HG03159 (cell line): ENCODE measurements at regions not wholly inside any gene's neighbourhood (a gene's known extent, or its start where the extent isn't known, plus 50 kb on each side); places are given as distances from the start of the nearest gene placed in this dataset.

Source experiments
- ATAC-seq: cut with Tn5 transposase; IDR thresholded peaks from one replicate; pipeline ENCODE4 v1.9.1; 2021; ENCODE audit warnings: mild to moderate bottlenecking, moderate library complexity; ENCODE audit not compliant: unreplicated experiment

GRCh38 chr1:39134768-39135333 lies 69.6 kb upstream of the MACF1 start:
- ATAC-seq: no peak

- ATAC-seq: no peak
Observed at GRCh38 chr1:39136638-39137037, 67.9 kb upstream of the MACF1 start.

GRCh38 chr1:39139723-39140360 lies 64.7 kb upstream of the MACF1 start:
- no peak for ATAC-seq

GRCh38 chr1:39141925-39142324 lies 62.6 kb upstream of the MACF1 start:
- no peak for ATAC-seq

GRCh38 chr1:39142401-39143060 lies 62.0 kb upstream of the MACF1 start:
- ATAC-seq: no peak

GRCh38 chr1:39144924-39145323 lies 59.6 kb upstream of the MACF1 start:
- no peak for ATAC-seq

- ATAC-seq: no peak
Observed at GRCh38 chr1:39145331-39145965, 59.0 kb upstream of the MACF1 start.

GRCh38 chr1:39146681-39147080 lies 57.8 kb upstream of the MACF1 start:
- no peak for ATAC-seq

GRCh38 chr1:39147099-39148025 lies 57.1 kb upstream of the MACF1 start:
- ATAC-seq: no peak

- ATAC-seq: no peak
Observed at GRCh38 chr1:39148942-39149341, 55.6 kb upstream of the MACF1 start.

- ATAC-seq: no peak
Observed at GRCh38 chr1:39149509-39149908, 55.0 kb upstream of the MACF1 start.

- ATAC-seq: no peak
Observed at GRCh38 chr1:39150779-39151178, 53.7 kb upstream of the MACF1 start.

GRCh38 chr1:39151267-39151666 lies 53.2 kb upstream of the MACF1 start:
- no peak for ATAC-seq

GRCh38 chr1:39152923-39153322 lies 51.6 kb upstream of the MACF1 start:
- no peak for ATAC-seq

- no peak for ATAC-seq
Observed at GRCh38 chr1:39153684-39154083, 50.8 kb upstream of the MACF1 start.

- ATAC-seq: no peak
Observed at GRCh38 chr1:39154553-39155421, 49.7 kb upstream of the MACF1 start.
